Activated CD4-positive, alpha-beta T cell treated with anti-CD3 and anti-CD28 coated beads for 36 hours (primary cell): ENCODE measurements at regions not wholly inside any gene's neighbourhood (a gene's known extent, or its start where the extent isn't known, plus 50 kb on each side); places are given as distances from the start of the nearest gene placed in this dataset.

Experiments used
- ATAC-seq: fragments of 200-7000 bp; cut with Tn5 transposase; one replicate; pipeline ENCODE4 v1.10.0; 2021; ENCODE audit warnings: mild to moderate bottlenecking, moderate library complexity
- CTCF ChIA-PET: fragments of 350-600 bp; sonication (Branson Sonifier 250); formaldehyde crosslinking; loops from one replicate; lab custom pipeline; 2021; ENCODE audit warnings: antibody characterized with exemption; lab: Charles Lee
- POLR2A ChIA-PET: fragments of 350-600 bp; sonication (Branson Sonifier 250); formaldehyde crosslinking; loops from one replicate; lab custom pipeline; 2021; ENCODE audit warnings: antibody characterized with exemption, inconsistent platforms; lab: Charles Lee
- DNase-seq: peaks from one replicate; pipeline ENCODE4 v3.0.0-alpha.2; 2020
- H3K27ac Mint-ChIP-seq: one replicate; pipeline ENCODE4 v1.8.0; 2021; ENCODE audit warnings: mixed read lengths
- H3K27me3 Mint-ChIP-seq: one replicate; pipeline ENCODE4 v1.8.0; 2021; ENCODE audit warnings: mixed read lengths
- H3K36me3 Mint-ChIP-seq: one replicate; pipeline ENCODE4 v1.8.0; 2021; ENCODE audit warnings: low read depth, mixed read lengths
- H3K4me1 Mint-ChIP-seq: one replicate; pipeline ENCODE4 v1.8.0; 2021; ENCODE audit warnings: mixed read lengths
- H3K4me3 Mint-ChIP-seq: one replicate; pipeline ENCODE4 v1.8.0; 2021; ENCODE audit warnings: mild to moderate bottlenecking, moderate library complexity, mixed read lengths
- H3K9me3 Mint-ChIP-seq: one replicate; pipeline ENCODE4 v1.8.0; 2021; ENCODE audit warnings: low read depth, mixed read lengths
- intact Hi-C, 2 experiments: fragments of 100-400 bp; cut with DNase I in 1 of 2; cut with micrococcal nuclease in 1 of 2; formaldehyde crosslinking; loops; one replicate each; pipeline versions ENCODE4 v1.14.2 to v1.15.1; 2022 to 2024; cut with DNase I, micrococcal nuclease

DNA sequence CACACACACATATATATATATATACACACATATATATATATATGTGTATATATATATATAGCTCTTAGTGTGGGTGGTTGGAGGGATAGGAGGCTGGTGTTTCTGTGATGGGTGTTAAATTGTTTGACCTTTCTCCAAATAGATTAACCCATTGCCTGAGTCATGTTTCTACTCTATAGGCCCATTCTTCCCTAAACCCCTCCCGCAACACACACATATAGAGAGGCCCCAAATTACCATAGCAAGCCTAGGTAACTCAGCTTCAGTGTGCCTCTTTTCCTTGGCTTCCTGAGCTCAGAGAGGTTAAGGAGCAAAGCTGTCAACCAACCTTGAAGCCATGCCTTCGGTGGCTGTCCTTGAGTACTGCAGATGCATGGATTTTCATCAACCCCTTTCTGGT, 98.7 kb upstream of the ADO start:
- DNase-seq (no peak), ATAC-seq (no peak)
- Mint-ChIP-seq H3K36me3 (no peaks in the 10 kb centered on the region), H3K4me3 (no peak overlapping the region), H3K4me1 (peaks cover 6% of the 10 kb centered on the region), H3K9me3 (peaks cover 8% of the 10 kb centered on the region), H3K27me3 (peaks cover 3% of the 10 kb centered on the region), H3K27ac (no peak overlapping the region)
- intact Hi-C loops = no loop called here
- CTCF ChIA-PET = interaction anchor here (0.6 to 1.7 kb wide), 2 partner anchors 12 to 1018 kb away, joined by 3 to 6 read pairs; no protein-coding TSS in a partner anchor
- POLR2A ChIA-PET = no interaction called here

DNA sequence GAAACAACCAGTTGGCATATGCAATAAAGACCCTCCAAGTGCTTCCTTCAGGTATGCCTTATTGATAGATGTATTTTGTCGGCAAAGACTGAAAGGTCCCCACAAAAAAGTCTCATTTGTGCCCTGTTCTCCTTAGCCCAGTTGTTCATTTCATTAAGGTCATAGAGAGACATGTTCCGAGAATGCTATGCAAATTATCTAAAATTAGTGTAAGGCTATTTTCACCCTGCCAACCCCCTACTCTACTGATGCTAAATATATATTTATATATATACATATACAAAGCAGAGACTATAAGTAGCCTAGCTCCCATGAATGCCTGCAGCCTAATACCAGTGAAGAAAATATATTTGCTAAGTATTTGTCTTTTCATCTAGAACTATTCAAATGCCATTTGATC, 96.7 kb upstream of the ADO start:
- H3K4me1 Mint-ChIP-seq = peaks cover 6% of the 10 kb centered on the region
- H3K27ac Mint-ChIP-seq = no peak overlapping the region
- intact Hi-C loops = no loop called here
- no peaks in the 10 kb centered on the region for H3K36me3 Mint-ChIP-seq
- ChIA-PET CTCF (interaction anchor here (0.6 kb wide), 2 partner anchors 48 to 53 kb away, joined by 3 to 5 read pairs; no protein-coding TSS in a partner anchor), POLR2A (no interaction called here)
- DNase-seq (no peak), ATAC-seq (no peak)
- peaks cover 3% of the 10 kb centered on the region for H3K27me3 Mint-ChIP-seq
- no peak overlapping the region for H3K4me3 Mint-ChIP-seq
- H3K9me3 Mint-ChIP-seq = peaks cover 8% of the 10 kb centered on the region

DNA sequence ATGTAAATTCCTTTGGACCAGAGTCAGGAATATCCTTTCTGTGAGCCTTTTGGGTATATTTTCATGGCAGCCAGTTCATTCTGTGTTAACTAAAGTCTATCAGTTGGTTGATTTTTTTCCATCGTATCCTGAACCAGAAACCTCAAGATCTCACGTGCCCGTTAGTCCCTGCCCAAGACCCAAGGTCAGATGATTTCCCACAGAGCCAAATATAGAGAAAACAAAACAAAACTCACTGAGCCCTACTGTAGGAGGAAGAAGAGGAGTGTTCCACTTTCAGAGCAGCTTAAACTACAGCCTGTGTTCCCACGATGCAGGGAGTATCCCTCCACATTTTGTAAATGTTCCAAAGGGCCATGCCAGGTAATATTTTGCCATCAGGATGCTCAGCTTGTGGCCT, 96.0 kb upstream of the ADO start:
- intact Hi-C loops = no loop called here
- POLR2A ChIA-PET = no interaction called here
- DNase-seq (no peak), ATAC-seq (no peak)
- peaks cover 3% of the 10 kb centered on the region for H3K27me3 Mint-ChIP-seq
- H3K4me3 Mint-ChIP-seq = no peak overlapping the region
- no peaks in the 10 kb centered on the region for H3K36me3 Mint-ChIP-seq
- CTCF ChIA-PET = interaction anchor here (0.8 kb wide), 1 partner anchor 25 kb away, joined by 4 read pairs; no protein-coding TSS in a partner anchor
- H3K4me1 Mint-ChIP-seq = peaks cover 6% of the 10 kb centered on the region
- no peak overlapping the region for H3K27ac Mint-ChIP-seq
- peaks cover 7% of the 10 kb centered on the region for H3K9me3 Mint-ChIP-seq

DNA sequence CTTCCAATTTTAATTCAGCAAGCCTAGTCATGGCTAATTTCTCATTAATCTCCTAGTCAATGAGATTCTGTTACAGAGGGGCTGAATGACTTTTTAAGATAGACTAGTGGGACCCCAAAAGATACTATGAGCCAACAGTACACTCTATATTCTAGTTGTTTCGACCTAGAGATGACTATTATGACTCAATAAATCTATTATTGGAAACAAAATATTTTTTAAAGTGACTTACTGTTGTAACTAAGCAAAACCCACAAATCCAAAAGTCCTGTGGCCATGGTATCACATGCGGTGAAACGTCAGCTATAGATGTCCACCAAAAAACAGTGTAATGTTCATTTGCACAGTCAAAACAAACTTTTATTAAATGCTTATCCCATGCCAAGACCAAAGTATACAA, 95.3 kb upstream of the ADO start:
- ATAC-seq (no peak), DNase-seq (no peak)
- no peaks in the 10 kb centered on the region for H3K36me3 Mint-ChIP-seq
- H3K27ac Mint-ChIP-seq = no peak overlapping the region
- H3K27me3 Mint-ChIP-seq = peaks cover 3% of the 10 kb centered on the region
- H3K4me3 Mint-ChIP-seq = no peak overlapping the region
- intact Hi-C loops = no loop called here
- peaks cover 6% of the 10 kb centered on the region for H3K4me1 Mint-ChIP-seq
- peaks cover 2% of the 10 kb centered on the region for H3K9me3 Mint-ChIP-seq
- ChIA-PET POLR2A (no interaction called here), CTCF (no interaction called here)

DNA sequence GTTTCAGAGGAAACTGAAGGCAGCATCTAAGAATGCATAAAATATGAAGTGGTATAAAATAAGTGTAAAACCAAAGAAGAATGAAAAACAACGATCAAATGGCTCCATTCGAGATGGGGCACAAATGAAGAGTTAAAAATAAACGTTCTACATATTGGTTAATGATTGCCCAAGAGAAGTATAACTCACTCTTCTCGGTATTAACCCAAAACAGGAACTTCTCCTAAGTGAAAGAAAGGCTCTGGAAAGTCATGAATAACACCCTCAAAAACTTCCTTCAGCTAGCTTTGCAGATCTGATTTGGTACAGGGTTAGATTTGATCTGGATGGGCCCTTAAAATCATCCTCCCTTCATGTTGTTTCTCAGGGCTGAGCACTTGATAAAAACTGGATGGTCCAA, 94.3 kb upstream of the ADO start:
- POLR2A ChIA-PET = no interaction called here
- DNase-seq (no peak), ATAC-seq (no peak)
- Mint-ChIP-seq H3K9me3 (peaks cover 4% of the 10 kb centered on the region), H3K4me1 (peaks cover 10% of the 10 kb centered on the region), H3K27me3 (peaks cover 3% of the 10 kb centered on the region), H3K27ac (no peak overlapping the region), H3K36me3 (no peaks in the 10 kb centered on the region), H3K4me3 (no peak overlapping the region)
- CTCF ChIA-PET = interaction anchor here (0.7 to 1.8 kb wide), 2 partner anchors 28 to 100 kb away, joined by 3 to 4 read pairs; no protein-coding TSS in a partner anchor
- intact Hi-C loops = no loop called here

DNA sequence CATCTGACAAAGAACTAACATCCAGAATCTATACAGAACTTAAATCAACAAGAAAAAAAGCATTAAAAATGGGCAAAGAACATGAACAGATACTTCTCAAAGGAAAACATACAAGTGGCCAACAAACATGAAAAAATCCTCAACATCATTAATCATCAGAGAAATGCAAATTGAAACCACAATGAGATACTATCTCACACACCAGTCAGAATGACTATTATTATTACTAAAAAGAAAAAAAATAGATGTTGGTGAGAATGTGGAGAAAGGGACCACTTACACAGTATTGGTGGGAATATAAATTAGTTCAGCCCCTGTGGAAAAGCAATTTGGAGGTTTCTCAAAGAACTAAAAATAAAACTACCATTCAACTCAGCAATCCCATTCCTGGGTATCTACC, 89.1 kb upstream of the ADO start:
- H3K36me3 Mint-ChIP-seq = no peaks in the 10 kb centered on the region
- peaks cover 4% of the 10 kb centered on the region for H3K9me3 Mint-ChIP-seq
- ATAC-seq = no peak
- no peak overlapping the region for H3K27ac Mint-ChIP-seq
- no peak for DNase-seq
- H3K4me1 Mint-ChIP-seq = peaks cover 8% of the 10 kb centered on the region
- no peaks in the 10 kb centered on the region for H3K27me3 Mint-ChIP-seq
- CTCF ChIA-PET = interaction anchor here (0.7 kb wide), 1 partner anchor 11 kb away, joined by 3 read pairs; no protein-coding TSS in a partner anchor
- POLR2A ChIA-PET = interaction anchor here (1.0 kb wide), 1 partner anchor 30 kb away, joined by 3 read pairs; no protein-coding TSS in a partner anchor
- intact Hi-C loops = no loop called here
- H3K4me3 Mint-ChIP-seq = no peak overlapping the region

DNA sequence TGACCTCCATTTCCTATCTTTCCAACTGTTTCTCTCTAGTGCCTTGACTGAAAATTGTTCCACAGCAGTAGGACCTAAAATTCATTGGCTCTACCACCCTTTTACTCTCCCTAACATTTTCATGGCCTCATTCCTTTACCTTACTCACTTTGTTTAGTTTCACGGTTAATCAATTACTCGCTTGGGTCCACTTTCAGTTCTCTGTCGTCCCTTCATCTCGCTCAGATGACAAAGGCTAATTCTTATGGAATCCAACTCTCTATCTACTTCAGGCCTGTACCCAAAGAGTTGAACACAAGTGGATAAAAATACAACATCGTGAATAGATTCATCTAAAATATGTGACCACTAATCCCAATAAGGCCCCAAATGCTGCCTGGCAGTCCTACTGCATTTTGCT, 85.9 kb upstream of the ADO start:
- CTCF ChIA-PET = no interaction called here
- Mint-ChIP-seq H3K36me3 (no peaks in the 10 kb centered on the region), H3K4me1 (peaks cover 8% of the 10 kb centered on the region), H3K27ac (no peak overlapping the region), H3K9me3 (peaks cover 4% of the 10 kb centered on the region), H3K27me3 (no peaks in the 10 kb centered on the region), H3K4me3 (no peak overlapping the region)
- ATAC-seq (no peak), DNase-seq (no peak)
- intact Hi-C loops = no loop called here
- POLR2A ChIA-PET = no interaction called here

DNA sequence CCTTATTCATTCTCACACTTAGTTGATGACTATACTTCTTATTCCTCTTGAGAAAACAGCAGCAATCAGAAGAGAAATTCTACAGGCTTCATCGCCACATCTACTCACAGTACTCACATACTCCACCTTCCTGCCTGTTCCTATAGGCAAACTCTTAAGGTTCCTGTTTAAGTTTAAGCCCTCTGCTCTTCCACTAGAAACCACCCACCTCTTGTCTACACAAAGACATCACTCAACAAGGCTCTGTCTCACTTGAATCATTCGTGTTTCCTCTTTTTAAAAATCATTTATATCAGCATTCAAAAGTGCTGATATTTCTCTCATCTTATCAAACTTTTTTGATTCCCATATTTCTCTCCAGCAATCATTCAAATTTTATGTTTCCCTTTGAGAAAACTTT, 85.5 kb upstream of the ADO start:
- DNase-seq = no peak
- peaks cover 4% of the 10 kb centered on the region for H3K9me3 Mint-ChIP-seq
- peaks cover 8% of the 10 kb centered on the region for H3K4me1 Mint-ChIP-seq
- CTCF ChIA-PET = no interaction called here
- POLR2A ChIA-PET = no interaction called here
- H3K27me3 Mint-ChIP-seq = no peaks in the 10 kb centered on the region
- no peak overlapping the region for H3K27ac Mint-ChIP-seq
- no peak for ATAC-seq
- intact Hi-C loops = no loop called here
- no peak overlapping the region for H3K4me3 Mint-ChIP-seq
- no peaks in the 10 kb centered on the region for H3K36me3 Mint-ChIP-seq

DNA sequence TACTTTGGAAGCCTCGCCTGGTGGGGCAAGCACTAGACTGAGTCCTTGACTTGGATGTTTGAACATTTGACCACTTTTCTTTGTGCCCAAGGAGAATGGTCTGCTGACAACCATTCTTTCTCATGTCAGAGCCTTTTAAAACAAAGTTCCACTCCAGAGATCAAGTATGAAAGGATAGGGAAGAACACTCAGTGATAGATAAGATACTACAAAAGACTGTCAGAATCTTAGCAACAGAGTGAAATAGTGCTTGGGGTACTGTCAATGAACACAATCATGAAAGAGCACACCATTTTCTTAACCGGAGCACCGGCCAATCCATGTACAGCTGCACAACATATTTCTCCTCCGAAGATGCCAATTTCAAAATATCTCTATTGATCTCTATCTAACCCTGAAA, 82.8 kb upstream of the ADO start:
- intact Hi-C loops = no loop called here
- Mint-ChIP-seq H3K4me1 (peaks cover 22% of the 10 kb centered on the region), H3K36me3 (no peaks in the 10 kb centered on the region), H3K27ac (no peak overlapping the region), H3K9me3 (no peaks in the 10 kb centered on the region), H3K27me3 (no peaks in the 10 kb centered on the region), H3K4me3 (no peak overlapping the region)
- DNase-seq = no peak
- CTCF ChIA-PET = no interaction called here
- ATAC-seq = no peak
- POLR2A ChIA-PET = no interaction called here

DNA sequence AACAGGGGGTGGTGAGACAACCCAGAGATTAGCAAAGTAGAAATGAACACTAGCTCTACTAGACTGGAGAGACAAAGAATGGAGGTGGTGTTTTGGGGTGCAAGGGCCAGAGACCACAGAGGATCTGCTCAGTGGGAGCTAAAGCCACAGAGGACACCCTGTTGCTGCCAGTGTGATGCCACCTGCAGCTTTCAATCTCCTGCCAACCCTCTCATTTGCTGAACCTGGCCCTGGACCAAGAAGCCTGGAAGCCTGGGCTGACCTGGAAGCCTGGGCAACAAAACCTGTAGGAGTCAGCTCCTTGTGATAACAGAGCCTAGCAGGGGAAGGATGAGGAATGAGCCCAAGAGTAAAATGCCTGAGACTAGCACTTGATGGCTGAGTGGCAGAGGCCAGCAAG, 81.1 kb upstream of the ADO start:
- no peaks in the 10 kb centered on the region for H3K9me3 Mint-ChIP-seq
- peaks cover 39% of the 10 kb centered on the region for H3K4me1 Mint-ChIP-seq
- no peak overlapping the region for H3K27ac Mint-ChIP-seq
- DNase-seq = no peak
- no peaks in the 10 kb centered on the region for H3K36me3 Mint-ChIP-seq
- intact Hi-C loops = no loop called here
- no peak overlapping the region for H3K4me3 Mint-ChIP-seq
- ChIA-PET POLR2A (no interaction called here), CTCF (interaction anchor here (0.6 kb wide), 1 partner anchor 414 kb away, joined by 3 read pairs; no protein-coding TSS in a partner anchor)
- H3K27me3 Mint-ChIP-seq = no peaks in the 10 kb centered on the region
- no peak for ATAC-seq

DNA sequence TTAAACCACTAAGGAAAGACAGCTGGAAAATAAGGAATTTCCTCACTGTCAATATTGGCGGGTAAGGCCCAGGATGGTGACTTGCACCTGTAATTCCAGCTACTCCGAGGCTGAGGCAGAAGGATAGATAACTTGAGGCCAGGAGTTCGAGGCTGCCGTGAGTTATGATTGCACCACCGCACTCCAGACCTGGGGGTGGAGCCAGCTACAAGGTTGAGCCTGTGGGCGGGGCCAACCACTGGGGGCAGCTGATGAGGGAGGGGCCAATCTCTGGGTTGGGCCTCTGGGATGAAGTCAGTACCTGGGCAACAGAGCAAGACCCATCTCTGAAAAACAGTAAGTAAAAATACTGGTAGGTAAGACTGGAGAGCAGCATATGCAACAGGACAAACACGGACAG, 80.1 kb upstream of the ADO start:
- no peaks in the 10 kb centered on the region for H3K9me3 Mint-ChIP-seq
- DNase-seq (peak; percentile 39), ATAC-seq (no peak)
- peaks cover 2% of the 10 kb centered on the region for H3K27me3 Mint-ChIP-seq
- H3K36me3 Mint-ChIP-seq = no peaks in the 10 kb centered on the region
- CTCF ChIA-PET = interaction anchor here (0.9 to 1.0 kb wide), 2 partner anchors 29 to 87 kb away, joined by 3 to 4 read pairs; no protein-coding TSS in a partner anchor
- H3K4me1 Mint-ChIP-seq = peaks cover 48% of the 10 kb centered on the region
- no peak overlapping the region for H3K4me3 Mint-ChIP-seq
- intact Hi-C loops = no loop called here
- no peak overlapping the region for H3K27ac Mint-ChIP-seq
- POLR2A ChIA-PET = interaction anchor here (0.7 kb wide), 1 partner anchor 166 kb away, joined by 3 read pairs; no protein-coding TSS in a partner anchor

DNA sequence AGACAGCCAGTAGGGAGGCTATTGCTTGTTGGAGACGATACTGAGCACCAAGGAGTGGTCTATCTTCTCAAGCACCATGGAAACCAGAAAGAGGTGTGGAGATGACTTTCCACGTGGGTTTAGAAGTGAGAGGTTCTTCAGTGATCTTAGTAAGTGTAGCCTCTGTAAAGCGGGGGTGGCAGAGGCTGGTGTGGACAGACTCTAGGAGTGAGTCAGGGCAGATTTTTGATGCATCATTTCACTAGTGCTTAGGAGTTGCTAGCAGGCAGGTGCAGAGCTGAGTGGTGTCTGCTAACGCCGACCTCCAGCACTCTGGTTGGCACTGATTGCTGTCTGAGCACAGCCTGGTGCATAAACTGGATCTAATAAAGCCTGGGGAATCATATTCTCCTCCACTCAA, 78.4 kb upstream of the ADO start:
- intact Hi-C loops = loop anchor here in 1 of 2 experiments (1.0 kb wide), 1 partner anchor 45 kb away; no protein-coding TSS in a partner anchor
- peak; percentile 97 for ATAC-seq
- no peak overlapping the region for H3K4me3 Mint-ChIP-seq

More for the DNA sequence above, 78.4 kb upstream of the ADO start:
- Mint-ChIP-seq H3K4me1 (peaks cover 48% of the 10 kb centered on the region), H3K27me3 (peaks cover 2% of the 10 kb centered on the region), H3K36me3 (no peaks in the 10 kb centered on the region), H3K27ac (no peak overlapping the region), H3K9me3 (no peaks in the 10 kb centered on the region)
- ChIA-PET CTCF (interaction anchor here (0.6 to 1.2 kb wide), 4 partner anchors 25 to 776 kb away, joined by 3 to 4 read pairs (median 3); no protein-coding TSS in a partner anchor), POLR2A (interaction anchor here (0.6 kb wide), 1 partner anchor 54 kb away, joined by 3 read pairs; no protein-coding TSS in a partner anchor)
- peak; percentile 84 for DNase-seq
